22Rv1 (cell line): ENCODE measurements at regions not wholly inside any gene's neighbourhood (a gene's known extent, or its start where the extent isn't known, plus 50 kb on each side); places are given as distances from the start of the nearest gene placed in this dataset.

ENCODE experiments used
- ZFX ChIP-seq: fragments of 450-650 bp; IDR thresholded peaks from 2 replicates; pipeline ENCODE4 v1.6.1; 2017; ENCODE audit warnings: antibody characterized with exemption, borderline replicate concordance
- TF ChIP-seq, protein P1 (sequence below): fragments of 450-650 bp; IDR thresholded peaks from 2 replicates; pipeline ENCODE4 v1.5.1; 2017; ENCODE audit warnings: mild to moderate bottlenecking

DNA sequence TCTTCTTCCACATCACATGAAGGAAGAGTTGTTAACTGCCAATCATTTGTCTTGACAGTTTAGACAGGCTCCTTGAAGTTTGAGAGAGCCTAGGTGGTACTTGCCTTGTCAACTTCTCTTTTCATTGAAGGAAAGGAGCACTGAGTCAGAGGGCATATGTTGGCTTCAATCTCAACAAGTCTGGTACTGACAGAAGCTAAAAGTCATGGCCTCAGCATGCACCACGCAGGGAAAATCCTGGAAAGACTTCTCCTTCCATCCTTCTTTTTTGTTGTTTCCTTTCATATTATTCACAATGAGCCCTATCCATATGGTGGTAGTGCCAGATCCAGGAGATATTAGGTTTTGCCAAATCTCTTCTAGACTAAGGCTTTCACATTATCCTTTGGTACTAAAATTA, 1272.5 kb downstream of the ROBO1 start:
- TF ChIP-seq, protein P1, sequence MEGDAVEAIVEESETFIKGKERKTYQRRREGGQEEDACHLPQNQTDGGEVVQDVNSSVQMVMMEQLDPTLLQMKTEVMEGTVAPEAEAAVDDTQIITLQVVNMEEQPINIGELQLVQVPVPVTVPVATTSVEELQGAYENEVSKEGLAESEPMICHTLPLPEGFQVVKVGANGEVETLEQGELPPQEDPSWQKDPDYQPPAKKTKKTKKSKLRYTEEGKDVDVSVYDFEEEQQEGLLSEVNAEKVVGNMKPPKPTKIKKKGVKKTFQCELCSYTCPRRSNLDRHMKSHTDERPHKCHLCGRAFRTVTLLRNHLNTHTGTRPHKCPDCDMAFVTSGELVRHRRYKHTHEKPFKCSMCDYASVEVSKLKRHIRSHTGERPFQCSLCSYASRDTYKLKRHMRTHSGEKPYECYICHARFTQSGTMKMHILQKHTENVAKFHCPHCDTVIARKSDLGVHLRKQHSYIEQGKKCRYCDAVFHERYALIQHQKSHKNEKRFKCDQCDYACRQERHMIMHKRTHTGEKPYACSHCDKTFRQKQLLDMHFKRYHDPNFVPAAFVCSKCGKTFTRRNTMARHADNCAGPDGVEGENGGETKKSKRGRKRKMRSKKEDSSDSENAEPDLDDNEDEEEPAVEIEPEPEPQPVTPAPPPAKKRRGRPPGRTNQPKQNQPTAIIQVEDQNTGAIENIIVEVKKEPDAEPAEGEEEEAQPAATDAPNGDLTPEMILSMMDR, result no peak
- TF ChIP-seq ZFX, result no peak
